ENCODE measurements at regions not wholly inside any gene's neighbourhood (a gene's known extent, or its start where the extent isn't known, plus 50 kb on each side); places are given as distances from the start of the nearest gene placed in this dataset.

GRCh38 chr13:19252381-19252780 lies 70.8 kb upstream of the TUBA3C start:
- TF ChIP-seq POLR2AphosphoS5 (IDR thresholded peaks at IDR 0.05; ENCODE audit: low read depth, low read length) (no peak), POLR2A (IDR thresholded peaks at IDR 0.05; ENCODE audit: low read depth, low read length) (no peak), TAF1 (IDR thresholded peaks at IDR 0.05; ENCODE audit: borderline replicate concordance, low read depth, low read length) (no peak)
